K562 (cell line): ENCODE measurements at regions not wholly inside any gene's neighbourhood (a gene's known extent, or its start where the extent isn't known, plus 50 kb on each side); places are given as distances from the start of the nearest gene placed in this dataset.

ENCODE experiments used
- ARID1B ChIP-seq: fragments of 450-650 bp; IDR thresholded peaks from 2 replicates; pipeline ENCODE4 v1.6.1; 2016; ENCODE audit warnings: antibody characterized with exemption, mild to moderate bottlenecking, inconsistent platforms
- ARNT ChIP-seq, 2 experiments: fragments of 450-650 bp; IDR thresholded peaks; 2 replicates each; pipeline ENCODE4 v1.6.1; 2016; ENCODE audit warnings: mild to moderate bottlenecking in 1 of 2
- ATF7 ChIP-seq: fragments of 450-650 bp; IDR thresholded peaks from 2 replicates; pipeline ENCODE4 v1.7.1; 2014; ENCODE audit warnings: mild to moderate bottlenecking, moderate library complexity
- CTBP1 ChIP-seq: fragments of 450-650 bp; IDR thresholded peaks from 2 replicates; pipeline ENCODE4 v1.6.1; 2016; ENCODE audit warnings: borderline replicate concordance
- DEAF1 ChIP-seq: fragments of 450-650 bp; formaldehyde crosslinking; IDR thresholded peaks from 2 replicates; pipeline ENCODE4 v1.4.0; 2020; ENCODE audit warnings: mild to moderate bottlenecking, moderate library complexity
- DPF2 ChIP-seq: fragments of 450-650 bp; IDR thresholded peaks from 2 replicates; pipeline ENCODE4 v1.6.1; 2016
- EP300 ChIP-seq: IDR thresholded peaks from 2 replicates; pipeline ENCODE4 v1.6.1; 2012; ENCODE audit warnings: low read length, improper control_type of control experiment
- FOS ChIP-seq: IDR thresholded peaks from 3 replicates; pipeline ENCODE4 v1.6.1; 2011; ENCODE audit not compliant: insufficient read length; ENCODE audit errors: extremely low read depth
- FOXK2 ChIP-seq, 2 experiments: fragments of 450-650 bp; IDR thresholded peaks in 1 of 2; conservative IDR thresholded peaks in 1 of 2; 2 replicates each; pipeline ENCODE4 v1.6.1; 2016; ENCODE audit warnings: low read depth in 2 of 2, mild to moderate bottlenecking in 1 of 2
- HIVEP1 ChIP-seq: fragments of 250-450 bp; sonication (Bioruptor Pico); IDR thresholded peaks from 2 replicates; pipeline ENCODE4 v1.4.0; 2020; ENCODE audit warnings: mild to moderate bottlenecking
- IFI16 ChIP-seq: fragments of 250-450 bp; sonication (Bioruptor Pico); IDR thresholded peaks from 2 replicates; pipeline ENCODE4 v2.1.2; 2022; ENCODE audit warnings: mild to moderate bottlenecking, inconsistent platforms
- JUND ChIP-seq, 2 experiments: IDR thresholded peaks; 2 replicates in 1 of 2; 3 replicates in 1 of 2; pipeline ENCODE4 v1.6.1; 2011; ENCODE audit warnings: borderline replicate concordance in 2 of 2, low read depth in 2 of 2, low read length in 2 of 2, improper control_type of control experiment in 1 of 2, missing biosample characterization in 1 of 2, missing genetic modification characterization in 1 of 2, missing genetic modification reagents in 1 of 2
- MNT ChIP-seq, 2 experiments: fragments of 450-650 bp; conservative IDR thresholded peaks; 2 replicates each; pipeline ENCODE4 v1.6.1; 2017; ENCODE audit warnings: mild to moderate bottlenecking in 2 of 2, moderate library complexity in 2 of 2
- MTA2 ChIP-seq: fragments of 450-650 bp; IDR thresholded peaks from 2 replicates; pipeline ENCODE4 v1.6.1; 2016; ENCODE audit warnings: low read depth
- NCOA1 ChIP-seq: fragments of 450-650 bp; IDR thresholded peaks from 2 replicates; pipeline ENCODE4 v1.6.1; 2016; ENCODE audit warnings: low read depth
- RBFOX2 ChIP-seq: fragments of 200-400 bp; formaldehyde crosslinking; IDR thresholded peaks from 2 replicates; pipeline ENCODE4 v1.6.1; 2017; ENCODE audit warnings: low read depth, mild to moderate bottlenecking, low read length, moderate library complexity
- SMAD4 ChIP-seq: fragments of 250-450 bp; sonication (Bioruptor Pico); conservative IDR thresholded peaks from 2 replicates; pipeline ENCODE4 v1.8.0; 2021; ENCODE audit warnings: inconsistent platforms, mild to moderate bottlenecking, moderate library complexity
- SOX6 ChIP-seq: fragments of 450-650 bp; IDR thresholded peaks from 2 replicates; pipeline ENCODE4 v1.6.1; 2014; ENCODE audit warnings: mild to moderate bottlenecking
- STAT5B ChIP-seq: fragments of 250-450 bp; sonication (Bioruptor Pico); IDR thresholded peaks from 2 replicates; pipeline ENCODE4 v1.8.0; 2021; ENCODE audit warnings: mild to moderate bottlenecking, inconsistent platforms
- TBL1XR1 ChIP-seq, 2 experiments: IDR thresholded peaks; 2 replicates each; pipeline ENCODE4 v1.6.1; 2012; ENCODE audit warnings: improper control_type of control experiment in 2 of 2, low read length in 2 of 2, mild to moderate bottlenecking in 1 of 2
- TRIM24 ChIP-seq, 2 experiments: fragments of 450-650 bp; IDR thresholded peaks; 2 replicates each; pipeline ENCODE4 v1.6.1; 2016
- ZBTB1 ChIP-seq: sonication (generic); formaldehyde crosslinking; IDR thresholded peaks from 2 replicates; pipeline ENCODE4 v1.8.1; 2023; ENCODE audit warnings: missing genetic modification reagents, low read depth, mild to moderate bottlenecking, borderline replicate concordance
- ZEB2 ChIP-seq: fragments of 450-650 bp; IDR thresholded peaks from 2 replicates; pipeline ENCODE4 v1.6.1; 2016
- ZKSCAN1 ChIP-seq: fragments of 150-350 bp; IDR thresholded peaks from 2 replicates; pipeline ENCODE4 v1.6.1; 2016; ENCODE audit warnings: low read depth, low read length
- ZNF197 ChIP-seq: fragments of 200-800 bp; sonication (Bioruptor generic); IDR thresholded peaks from 2 replicates; pipeline ENCODE4 v1.6.1; 2016; ENCODE audit warnings: low read depth, missing genetic modification characterization, missing compliant biosample characterization
- ZNF384 ChIP-seq: IDR thresholded peaks from 2 replicates; pipeline ENCODE4 v1.6.1; 2012; ENCODE audit warnings: low read depth, low read length, improper control_type of control experiment
- ZSCAN32 ChIP-seq: fragments of 450-650 bp; formaldehyde crosslinking; IDR thresholded peaks from 2 replicates; pipeline ENCODE4 v1.4.0; 2020; ENCODE audit warnings: mild to moderate bottlenecking, moderate library complexity
- TF ChIP-seq, protein P1 (sequence below), 2 experiments: fragments of 450-650 bp; IDR thresholded peaks; 2 replicates each; pipeline ENCODE4 v1.6.1; 2016

GRCh38 chr2:144595279-144595678 lies 75.4 kb upstream of the ZEB2 start (continued):
- TF ChIP-seq DEAF1 (CRISPR knock-in tag) = peak; percentile 14; the same call in 1 of the 2 replicates
- TF ChIP-seq, protein P1, sequence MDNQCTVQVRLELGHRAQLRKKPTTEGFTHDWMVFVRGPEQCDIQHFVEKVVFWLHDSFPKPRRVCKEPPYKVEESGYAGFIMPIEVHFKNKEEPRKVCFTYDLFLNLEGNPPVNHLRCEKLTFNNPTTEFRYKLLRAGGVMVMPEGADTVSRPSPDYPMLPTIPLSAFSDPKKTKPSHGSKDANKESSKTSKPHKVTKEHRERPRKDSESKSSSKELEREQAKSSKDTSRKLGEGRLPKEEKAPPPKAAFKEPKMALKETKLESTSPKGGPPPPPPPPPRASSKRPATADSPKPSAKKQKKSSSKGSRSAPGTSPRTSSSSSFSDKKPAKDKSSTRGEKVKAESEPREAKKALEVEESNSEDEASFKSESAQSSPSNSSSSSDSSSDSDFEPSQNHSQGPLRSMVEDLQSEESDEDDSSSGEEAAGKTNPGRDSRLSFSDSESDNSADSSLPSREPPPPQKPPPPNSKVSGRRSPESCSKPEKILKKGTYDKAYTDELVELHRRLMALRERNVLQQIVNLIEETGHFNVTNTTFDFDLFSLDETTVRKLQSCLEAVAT (IDR thresholded peaks at IDR 0.05) = no peak
- TF ChIP-seq ARID1B = peak; percentile 96
- TF ChIP-seq MTA2 = peak; percentile 83
- TF ChIP-seq RBFOX2 = no peak
- TF ChIP-seq ZKSCAN1 = no peak
- peak; percentile 77; the same call in 1 of the 2 replicates for TF ChIP-seq CTBP1
- peak; percentile 62; the same call in 1 of the 2 replicates for TF ChIP-seq JUND (IDR thresholded peaks at IDR 0.05; ENCODE audit: borderline replicate concordance, low read depth, low read length)
- peak; percentile 39; the same call in 1 of the 3 replicates for TF ChIP-seq JUND (tag; IDR thresholded peaks at IDR 0.05; ENCODE audit: borderline replicate concordance, low read depth, low read length)
- TF ChIP-seq NCOA1 = 0 out of 2 replicates have a peak, but pooled peaks have one; percentile 34
- peak; percentile 93 for TF ChIP-seq DPF2
- peak; percentile 61; the same call in 1 of the 2 replicates for TF ChIP-seq ZNF384
- TF ChIP-seq EP300 = peak; percentile 93
- no peak for TF ChIP-seq IFI16 (CRISPR knock-in tag)
- TF ChIP-seq TBL1XR1 (IDR thresholded peaks at IDR 0.05; ENCODE audit: low read length in 2 of 2) = peak in 1 of 2 experiments; percentile 66; a peak in 2 of 4 replicates
- TF ChIP-seq SMAD4 (CRISPR knock-in tag) = 0 out of 2 replicates have a peak, but pooled peaks have one; percentile 44
- TF ChIP-seq ZSCAN32 (CRISPR knock-in tag) = no peak
- TF ChIP-seq FOS = no peak
- TF ChIP-seq ZEB2 = peak; percentile 94
- no peak for TF ChIP-seq ZBTB1
- no peak for TF ChIP-seq HIVEP1 (CRISPR knock-in tag)
- no peak for TF ChIP-seq STAT5B (CRISPR knock-in tag)
- 0 out of 4 replicates have a peak, but pooled peaks of 1 of the 2 experiments have one; percentile 52 for TF ChIP-seq ARNT (IDR thresholded peaks at IDR 0.05)
- peak; percentile 80 to 87 for TF ChIP-seq TRIM24 (IDR thresholded peaks at IDR 0.05)
- TF ChIP-seq SOX6 = peak; percentile 94
- TF ChIP-seq ZNF197 (CRISPR knock-in tag) = peak; percentile 62; the same call in 1 of the 2 replicates
- TF ChIP-seq FOXK2 (conservative IDR thresholded peaks at IDR 0.05 in 1 of 2, IDR thresholded peaks at IDR 0.05 in 1 of 2; ENCODE audit: low read depth in 2 of 2) = 0 out of 4 replicates have a peak, but pooled peaks of 1 of the 2 experiments have one; percentile 21
- 0 out of 4 replicates have a peak, but pooled peaks of 1 of the 2 experiments have one; percentile 22 for TF ChIP-seq MNT (conservative IDR thresholded peaks at IDR 0.05)
- 0 out of 2 replicates have a peak, but pooled peaks have one; percentile 33 for TF ChIP-seq ATF7
